ENCODE measurements at regions not wholly inside any gene's neighbourhood (a gene's known extent, or its start where the extent isn't known, plus 50 kb on each side); places are given as distances from the start of the nearest gene placed in this dataset.

GRCh38 chr17:70610161-70610560, 440.8 kb downstream of the KCNJ2 start:
- H3K4me3 ChIP-seq (ENCODE audit: low read length): no peak overlapping the region
- no peak for DNase-seq (ENCODE audit: low read depth)
- TF ChIP-seq CTCF (IDR thresholded peaks at IDR 0.05; ENCODE audit: insufficient read depth, low read depth, low read length, missing control alignments): no peak

- no peak overlapping the region for H3K4me3 ChIP-seq (ENCODE audit: low read length)
- no peak for TF ChIP-seq CTCF (IDR thresholded peaks at IDR 0.05; ENCODE audit: insufficient read depth, low read depth, low read length, missing control alignments)
- peak; percentile 40 for DNase-seq (ENCODE audit: low read depth)
Measured at GRCh38 chr17:70613681-70614080, 444.3 kb downstream of the KCNJ2 start.

GRCh38 chr17:70615831-70616230, 446.5 kb downstream of the KCNJ2 start:
- no peak for TF ChIP-seq CTCF (IDR thresholded peaks at IDR 0.05; ENCODE audit: insufficient read depth, low read depth, low read length, missing control alignments)
- no peak overlapping the region for H3K4me3 ChIP-seq (ENCODE audit: low read length)
- DNase-seq (ENCODE audit: low read depth): no peak

- no peak for DNase-seq (ENCODE audit: low read depth)
- TF ChIP-seq CTCF (IDR thresholded peaks at IDR 0.05; ENCODE audit: insufficient read depth, low read depth, low read length, missing control alignments): no peak
- no peak overlapping the region for H3K4me3 ChIP-seq (ENCODE audit: low read length)
Measured at GRCh38 chr17:70618641-70619040, 449.3 kb downstream of the KCNJ2 start.

GRCh38 chr17:70621566-70621965, 452.2 kb downstream of the KCNJ2 start:
- TF ChIP-seq CTCF (IDR thresholded peaks at IDR 0.05; ENCODE audit: insufficient read depth, low read depth, low read length, missing control alignments): no peak
- DNase-seq (ENCODE audit: low read depth): no peak
- no peak overlapping the region for H3K4me3 ChIP-seq (ENCODE audit: low read length)

GRCh38 chr17:70622368-70623260, 453.3 kb downstream of the KCNJ2 start:
- no peak overlapping the region for H3K4me3 ChIP-seq (ENCODE audit: low read length)
- TF ChIP-seq CTCF (IDR thresholded peaks at IDR 0.05; ENCODE audit: insufficient read depth, low read depth, low read length, missing control alignments): peak; percentile 73
- peak; percentile 59 for DNase-seq (ENCODE audit: low read depth)

- TF ChIP-seq CTCF (IDR thresholded peaks at IDR 0.05; ENCODE audit: insufficient read depth, low read depth, low read length, missing control alignments): no peak
- DNase-seq (ENCODE audit: low read depth): peak; percentile 9
- H3K4me3 ChIP-seq (ENCODE audit: low read length): no peak overlapping the region
Measured at GRCh38 chr17:70624211-70624610, 454.9 kb downstream of the KCNJ2 start.
